HS-27A (cell line): ENCODE measurements at regions not wholly inside any gene's neighbourhood (a gene's known extent, or its start where the extent isn't known, plus 50 kb on each side); places are given as distances from the start of the nearest gene placed in this dataset.

Experiments
- DNase-seq: peaks from one replicate; pipeline ENCODE4 v3.0.0-alpha.2; 2012; ENCODE audit warnings: low read depth, missing footprints

DNA sequence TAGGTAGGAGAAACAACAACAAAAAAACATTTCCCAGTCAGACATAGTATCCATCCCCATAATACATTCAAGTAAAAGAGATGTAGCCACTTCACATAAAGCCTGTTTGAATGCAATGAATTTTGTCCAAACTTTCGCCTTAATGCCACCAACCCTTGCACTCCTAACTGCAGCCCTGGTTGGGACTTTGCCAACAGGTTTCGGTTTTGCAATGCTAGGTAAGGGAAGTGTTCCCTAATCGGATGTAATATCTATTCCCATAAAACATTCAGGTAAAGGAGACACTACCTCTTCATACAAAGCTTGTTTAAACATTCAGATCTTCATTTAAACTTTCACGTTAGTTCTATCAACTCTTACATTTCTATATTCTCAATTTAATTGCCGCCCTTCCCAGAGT lies 336.1 kb downstream of the DRD1 start:
- DNase-seq = no peak

DNA sequence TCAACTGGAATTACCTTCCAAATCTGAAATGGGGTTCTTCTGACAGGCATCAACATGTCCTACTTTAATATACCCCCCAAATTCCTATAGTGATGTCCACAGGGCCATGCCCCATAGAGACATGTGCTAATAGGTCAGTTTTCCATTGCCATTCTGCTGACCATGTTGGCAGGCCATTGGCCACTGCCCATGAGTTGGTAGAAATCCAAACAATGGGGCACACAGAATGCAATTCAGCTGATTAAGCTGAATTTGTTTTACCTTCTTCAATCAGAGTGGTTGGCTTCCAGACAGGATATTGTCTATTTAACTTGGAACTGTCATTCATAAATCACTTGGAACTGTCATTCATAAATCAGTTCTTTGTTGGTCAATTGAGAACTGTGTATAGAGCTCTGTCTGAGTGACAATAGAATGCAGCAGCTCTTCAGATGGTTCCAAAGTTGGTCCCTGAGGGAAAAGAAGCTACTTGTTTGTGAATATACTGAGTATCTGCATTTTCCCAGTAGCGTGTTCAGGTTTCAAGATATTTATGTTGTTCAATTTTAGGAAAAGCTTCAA lies 336.9 kb downstream of the DRD1 start:
- no peak for DNase-seq

DNA sequence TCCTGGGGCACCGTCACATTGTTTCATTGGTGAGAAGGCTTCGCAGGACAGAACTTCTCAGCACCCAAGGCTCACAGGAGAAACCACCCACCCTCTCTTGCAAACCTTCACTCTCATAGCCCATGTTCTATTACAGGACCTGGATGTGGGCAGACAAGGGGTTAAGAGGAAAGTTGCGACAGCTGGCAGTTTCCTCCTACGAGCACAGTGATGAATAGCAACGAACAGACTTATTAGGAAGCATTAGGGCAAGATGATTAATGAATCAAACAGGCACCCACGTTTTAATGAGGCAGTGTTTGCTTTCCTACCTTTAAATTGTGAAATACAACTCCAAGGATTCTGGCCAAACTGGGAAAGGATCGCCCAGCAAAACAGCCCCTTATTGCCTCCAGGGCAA lies 339.3 kb downstream of the DRD1 start:
- DNase-seq = no peak

DNA sequence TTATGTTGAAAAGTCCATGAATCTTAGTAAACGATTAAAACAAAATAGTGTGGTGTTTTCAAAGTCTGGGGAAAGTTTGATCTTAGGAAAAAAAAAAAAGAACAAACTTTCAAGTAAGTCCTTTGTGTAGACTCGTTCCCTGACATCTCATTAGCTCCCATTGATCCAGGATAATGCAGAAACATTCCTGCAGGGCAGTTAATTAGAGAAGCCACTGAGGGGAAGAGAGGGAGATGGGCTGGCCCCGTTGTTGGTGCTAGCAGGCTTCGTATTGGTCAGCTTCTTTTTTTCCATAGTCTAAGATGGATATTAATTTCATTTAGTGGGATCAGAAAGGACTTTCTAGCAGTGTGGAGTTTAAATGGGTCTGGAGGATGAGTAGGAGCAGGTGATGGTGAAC lies 340.2 kb downstream of the DRD1 start:
- DNase-seq = no peak

DNA sequence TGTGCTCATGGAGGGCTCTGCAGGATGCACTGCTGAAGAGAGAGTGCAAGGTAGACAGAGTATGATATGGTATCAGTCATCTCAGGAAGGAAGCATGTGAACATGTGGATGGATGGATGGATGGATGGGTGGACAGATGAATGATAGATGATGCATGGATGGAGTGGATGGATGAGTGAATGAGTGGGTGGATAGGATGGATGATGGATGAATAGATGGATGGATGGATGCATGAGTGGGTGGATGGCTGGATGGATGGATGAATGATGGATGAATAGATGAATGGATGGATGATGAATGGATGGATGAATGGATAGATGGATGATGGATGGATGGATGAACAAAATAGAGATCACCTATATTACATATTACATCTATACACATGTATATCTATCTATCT lies 341.3 kb downstream of the DRD1 start:
- no peak for DNase-seq

DNA sequence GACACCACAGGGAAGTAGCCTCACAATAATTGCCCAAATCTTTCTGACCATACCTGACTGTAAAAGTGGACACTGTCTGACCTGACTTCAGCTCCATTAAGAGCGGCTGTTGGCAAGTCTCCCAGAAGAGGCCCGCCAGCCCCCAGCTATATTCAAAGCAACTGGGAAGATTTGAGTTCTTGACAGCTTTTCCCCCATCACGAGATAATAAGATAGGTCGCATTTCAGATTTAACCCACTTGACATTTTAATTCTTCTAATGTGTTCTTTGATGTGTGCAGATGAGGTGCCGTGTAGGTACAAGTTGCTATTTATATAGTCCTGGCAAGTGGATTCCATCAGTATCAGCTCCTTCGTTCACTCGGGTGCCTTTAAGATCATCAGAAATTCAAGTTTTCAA lies 345.7 kb downstream of the DRD1 start:
- no peak for DNase-seq

DNA sequence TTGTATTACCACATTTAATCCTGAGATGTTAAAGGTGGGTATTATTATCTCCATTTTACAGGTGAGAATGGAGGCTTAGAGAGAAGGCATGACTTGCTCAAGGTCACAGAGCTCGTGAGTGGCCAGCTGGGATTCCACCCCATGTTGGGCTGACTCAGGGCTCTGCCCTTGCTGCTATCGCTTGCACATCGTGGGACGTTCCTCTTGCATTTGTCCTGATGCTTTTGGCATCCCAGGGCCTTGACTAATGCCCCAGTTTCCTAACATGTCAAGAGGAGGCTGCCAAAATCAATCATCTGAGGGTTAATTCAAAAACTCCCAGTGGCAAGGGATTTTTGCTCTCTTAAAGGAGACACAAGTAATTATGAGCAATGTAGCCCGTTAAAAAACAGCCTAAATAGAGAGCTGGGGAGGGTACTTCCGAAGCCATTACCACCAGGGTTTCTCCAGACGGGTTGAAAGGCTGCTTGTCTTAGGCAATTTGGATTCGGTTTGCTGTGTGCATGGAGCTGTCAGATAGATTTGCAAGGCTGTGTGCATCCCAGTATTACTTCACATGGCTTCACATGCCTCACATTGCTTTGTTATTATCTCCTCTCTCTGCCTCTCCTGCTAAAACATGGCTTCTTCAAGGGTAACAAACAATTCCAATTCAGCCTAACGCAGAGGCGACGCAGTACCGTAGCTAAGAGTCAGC lies 347.4 kb downstream of the DRD1 start:
- DNase-seq = no peak

DNA sequence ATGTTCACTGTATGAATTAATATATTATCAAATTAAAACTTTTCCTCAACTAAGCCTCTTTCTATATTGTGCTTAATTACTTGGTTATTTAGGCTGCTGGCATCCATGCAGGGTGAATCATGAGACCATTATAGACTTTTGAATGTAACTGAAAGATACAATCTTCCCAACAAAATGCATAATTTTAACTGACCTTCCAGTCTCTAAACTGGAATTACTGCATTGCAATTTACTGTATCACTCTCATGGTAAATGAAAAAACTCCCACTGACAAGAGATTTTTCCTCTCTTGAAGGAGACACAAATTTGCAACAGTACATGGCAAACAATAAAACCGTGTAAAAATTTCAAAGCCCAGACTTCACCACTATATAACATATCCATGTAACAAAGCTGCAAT lies 349.5 kb downstream of the DRD1 start:
- no peak for DNase-seq

DNA sequence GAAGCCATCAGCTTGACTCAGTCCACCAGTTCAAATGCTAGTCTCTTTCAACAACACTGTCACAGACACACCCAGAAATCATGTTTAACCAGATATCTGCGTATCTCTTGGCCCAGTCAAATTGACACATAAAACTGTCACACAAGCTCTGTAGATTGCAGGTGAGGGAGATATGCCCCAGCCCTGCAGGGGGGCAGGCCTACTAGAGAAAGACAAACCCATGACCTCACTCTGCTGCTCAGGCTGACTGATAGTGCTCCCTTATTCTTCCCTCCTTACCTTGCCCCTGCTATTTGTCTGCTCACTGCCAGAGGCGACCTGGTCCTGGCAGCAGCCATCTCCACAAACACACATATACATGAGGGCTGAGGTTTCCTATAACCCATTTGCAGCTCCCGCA lies 351.3 kb downstream of the DRD1 start:
- no peak for DNase-seq

DNA sequence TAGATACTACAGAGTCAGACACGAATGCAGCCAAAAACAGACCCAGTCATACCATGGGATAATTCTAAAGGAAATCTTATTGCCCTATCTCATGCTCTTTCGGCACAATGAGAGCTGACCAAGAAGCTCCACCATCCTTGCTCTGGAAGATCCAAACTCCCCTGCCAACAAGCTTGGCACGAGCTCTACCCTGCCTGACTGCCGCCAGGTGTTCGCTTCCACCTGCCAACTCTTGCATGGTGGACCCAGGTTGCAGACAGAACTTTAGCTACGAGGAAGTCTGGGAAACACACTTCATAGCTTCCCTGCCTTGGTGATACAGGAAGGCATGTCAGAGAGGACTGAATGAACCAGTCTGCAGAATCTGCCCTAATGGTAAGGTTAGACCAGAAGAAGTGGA lies 355.0 kb downstream of the DRD1 start:
- no peak for DNase-seq

DNA sequence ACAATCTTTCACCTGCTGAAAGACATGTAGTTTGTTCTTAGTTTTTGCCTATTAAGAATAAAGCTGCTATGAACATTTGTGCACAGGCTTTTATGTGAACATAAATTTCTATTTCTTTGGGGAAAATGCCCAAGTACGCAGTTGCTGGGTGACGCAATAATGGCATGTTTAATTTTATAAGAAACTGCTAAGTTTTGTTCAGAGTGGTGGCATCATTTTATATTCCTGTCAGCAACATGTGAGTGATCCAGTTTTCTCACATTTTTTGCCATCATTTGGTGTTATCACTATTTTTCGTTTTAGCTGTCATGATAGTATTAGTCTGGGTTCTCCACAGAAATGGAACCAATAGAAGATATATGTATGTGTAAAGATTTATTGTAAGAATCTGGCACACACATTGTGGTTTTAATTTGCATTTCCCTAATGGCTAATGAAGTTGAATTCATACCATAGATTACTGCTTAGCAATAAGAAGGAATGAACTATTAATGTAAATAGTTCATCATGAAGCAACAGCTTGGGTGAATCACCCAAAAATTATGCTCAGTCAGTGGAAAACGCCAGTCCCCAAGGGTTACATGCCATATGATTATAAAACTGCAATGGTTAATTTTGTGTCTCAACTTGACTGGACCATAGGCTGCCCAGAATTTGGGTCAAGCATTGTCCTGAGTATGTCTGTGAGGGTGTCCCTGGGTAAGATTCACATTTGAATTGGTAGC lies 358.6 kb downstream of the MSX2 start:
- no peak for DNase-seq

DNA sequence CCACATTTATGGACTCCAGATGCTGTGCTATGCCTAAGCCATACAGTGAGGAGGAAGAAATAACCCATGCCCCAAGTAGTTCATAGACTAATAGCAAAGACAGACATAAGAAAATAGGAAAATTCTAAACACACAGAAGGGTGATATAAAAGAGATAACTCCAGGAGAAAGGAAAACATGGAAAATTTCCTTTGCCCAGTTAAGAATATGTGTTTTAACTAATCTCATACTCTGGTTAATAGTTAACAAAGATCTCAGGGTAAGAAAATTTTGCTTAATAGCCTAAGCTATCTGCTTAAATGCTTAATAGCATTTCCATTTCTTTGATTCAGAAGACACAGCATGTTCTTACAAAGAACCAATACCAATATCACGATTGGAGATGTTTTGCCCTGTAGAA lies 358.0 kb downstream of the MSX2 start:
- DNase-seq = no peak

DNA sequence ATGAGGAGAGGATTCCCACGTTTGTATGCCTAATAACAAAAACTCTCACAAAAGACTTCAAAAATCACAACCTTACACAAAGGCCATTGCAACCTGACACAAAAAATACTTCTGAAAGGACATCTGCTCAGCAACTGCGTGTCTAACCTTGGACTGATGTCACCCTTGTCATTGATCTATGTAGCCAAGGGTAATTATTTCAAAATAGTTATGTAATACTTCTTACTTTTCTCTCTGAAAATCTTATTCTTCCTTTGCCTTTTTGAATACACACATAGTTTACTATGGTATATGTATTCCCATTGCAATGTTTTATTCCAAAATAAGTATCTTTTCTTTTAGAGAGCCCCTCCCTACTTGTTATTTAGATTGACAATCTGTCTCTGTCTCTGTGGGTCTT lies 355.3 kb downstream of the MSX2 start:
- DNase-seq = no peak

DNA sequence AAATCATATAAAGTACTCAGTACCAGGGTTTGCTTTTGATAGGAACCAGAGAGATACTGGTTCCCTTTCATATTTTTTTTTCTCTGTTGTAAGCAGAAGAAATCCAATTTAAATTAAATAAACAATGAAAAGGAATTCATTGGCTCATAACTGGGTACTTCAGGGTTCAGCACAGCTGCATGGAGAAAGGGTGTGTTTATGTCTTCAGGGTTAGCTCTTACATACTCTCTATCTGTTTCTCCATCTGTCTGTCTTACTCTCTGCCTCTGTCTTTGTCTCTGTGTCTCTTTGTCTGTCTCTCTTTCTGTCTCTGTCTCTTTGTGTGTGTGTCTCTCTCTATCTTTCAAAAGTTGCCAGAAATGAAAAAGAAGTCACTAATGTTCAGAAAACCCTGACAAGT lies 345.9 kb downstream of the MSX2 start:
- DNase-seq = no peak

DNA sequence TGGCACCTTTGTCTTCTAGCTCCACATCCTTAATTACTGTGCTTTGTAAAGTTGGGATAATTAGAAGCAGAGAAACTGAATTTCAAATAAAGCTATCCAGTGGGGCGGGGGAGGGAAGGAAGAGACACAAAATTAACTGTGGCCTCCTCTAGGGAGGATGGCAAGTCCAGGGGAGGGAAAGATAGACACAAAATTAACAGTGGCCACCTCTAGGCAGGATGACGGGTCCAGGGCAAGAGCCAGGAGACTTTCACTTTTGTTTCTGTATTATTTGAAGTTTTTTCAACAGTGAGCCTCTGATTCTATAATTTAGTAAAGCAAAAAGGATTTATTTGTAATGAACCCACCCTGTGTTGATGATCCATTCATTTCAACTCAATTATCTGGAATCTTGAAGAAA lies 335.9 kb downstream of the MSX2 start:
- no peak for DNase-seq

DNA sequence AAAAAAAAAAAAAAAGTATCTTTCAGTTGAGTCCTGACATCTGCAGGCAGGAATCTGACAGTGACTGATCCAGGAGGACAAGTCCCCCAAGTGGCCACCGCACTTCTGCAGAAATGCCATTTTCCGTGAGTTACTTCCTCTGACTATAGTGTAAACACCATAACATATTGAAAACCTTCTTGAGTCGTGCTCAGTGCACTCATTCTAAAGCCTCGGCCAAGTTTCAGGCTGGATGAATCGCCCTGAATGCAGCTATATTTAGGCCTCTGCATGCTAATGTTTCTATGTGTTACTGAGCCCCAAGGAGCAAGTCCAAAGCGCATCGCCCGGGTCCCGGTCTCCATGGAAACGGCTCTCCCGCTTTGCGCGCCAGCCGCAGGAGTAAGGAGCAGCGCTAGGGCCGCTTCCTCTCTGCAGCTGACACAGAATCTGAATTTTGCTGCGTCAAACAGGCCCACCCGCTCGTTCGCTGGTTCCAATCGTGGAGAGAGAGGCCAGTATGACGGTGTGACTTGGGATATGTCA lies 335.4 kb downstream of the MSX2 start:
- DNase-seq = no peak

DNA sequence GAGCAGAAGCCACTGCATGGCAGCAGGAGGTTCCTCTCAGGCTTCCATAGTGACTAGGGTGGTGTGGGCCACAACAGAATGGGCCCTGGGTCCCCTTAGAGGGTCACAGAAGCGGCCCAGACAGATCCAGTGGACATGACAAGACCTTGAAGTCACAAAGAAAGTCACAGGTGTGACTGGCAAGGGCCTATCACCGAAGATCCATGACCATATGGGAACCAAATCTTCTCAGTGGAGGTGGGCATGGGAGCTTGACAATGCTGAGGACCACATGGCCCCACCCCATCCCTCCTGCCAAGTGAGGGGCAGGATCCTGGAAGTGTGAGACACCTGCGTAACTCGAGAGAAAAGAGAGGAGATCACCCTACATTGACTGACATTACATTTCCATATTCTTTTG lies 332.4 kb downstream of the MSX2 start:
- DNase-seq = no peak

DNA sequence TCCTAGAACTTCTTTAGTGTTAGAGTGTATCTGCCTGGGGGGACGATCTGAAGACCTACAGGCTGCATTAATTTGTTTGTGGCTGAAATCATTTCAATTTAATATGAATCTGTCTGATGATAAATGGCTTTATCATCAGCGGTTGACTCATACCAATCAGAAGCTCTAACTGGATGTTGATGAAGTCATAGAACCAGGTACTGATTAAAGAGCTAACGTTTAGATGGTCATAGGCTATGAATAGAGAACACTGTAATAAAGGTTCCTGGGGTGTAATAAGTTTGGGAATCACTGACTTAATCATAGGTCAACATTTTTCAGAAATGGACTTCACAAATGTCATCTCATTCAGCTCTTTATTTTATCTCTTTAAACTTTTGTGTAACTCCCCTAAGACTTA lies 329.9 kb downstream of the MSX2 start:
- DNase-seq = no peak

DNA sequence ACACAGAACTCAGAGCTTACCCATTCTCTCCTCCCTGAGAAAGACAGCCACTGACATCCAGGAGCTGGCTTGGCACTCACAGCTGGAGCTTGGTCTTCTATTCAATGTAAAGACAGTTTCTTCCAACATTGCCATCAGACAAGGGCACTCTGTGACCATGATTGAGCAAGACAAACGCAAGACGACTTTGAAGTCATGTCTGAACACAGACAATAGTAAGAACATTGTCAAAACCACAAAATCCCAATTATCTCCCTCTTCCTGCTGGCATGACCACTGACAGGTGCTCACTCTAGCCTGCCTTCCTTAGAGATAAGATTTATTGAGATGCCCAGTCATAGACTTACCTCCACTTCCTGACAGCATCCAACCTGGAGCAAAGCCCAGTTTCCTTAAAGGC lies 328.0 kb downstream of the MSX2 start:
- no peak for DNase-seq

DNA sequence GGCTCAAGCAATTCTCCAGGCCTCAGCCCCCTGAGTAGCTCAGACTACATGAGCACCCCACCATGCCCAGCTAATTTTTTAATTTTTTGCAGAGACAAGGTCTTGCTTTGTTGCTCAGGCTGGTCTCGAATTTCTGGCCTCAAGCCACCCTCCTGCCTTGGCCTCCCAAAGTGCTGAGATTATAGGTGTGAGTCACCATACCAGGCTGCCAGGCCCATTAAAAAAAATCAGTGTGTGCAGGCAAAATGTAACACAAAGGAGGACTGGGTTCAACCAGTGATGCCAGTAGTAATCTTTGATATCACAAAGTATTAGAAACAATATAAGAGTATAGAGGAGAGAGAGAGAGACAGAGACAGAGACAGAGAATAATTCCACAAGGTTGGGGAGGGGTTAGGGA lies 322.7 kb downstream of the MSX2 start:
- DNase-seq = no peak

DNA sequence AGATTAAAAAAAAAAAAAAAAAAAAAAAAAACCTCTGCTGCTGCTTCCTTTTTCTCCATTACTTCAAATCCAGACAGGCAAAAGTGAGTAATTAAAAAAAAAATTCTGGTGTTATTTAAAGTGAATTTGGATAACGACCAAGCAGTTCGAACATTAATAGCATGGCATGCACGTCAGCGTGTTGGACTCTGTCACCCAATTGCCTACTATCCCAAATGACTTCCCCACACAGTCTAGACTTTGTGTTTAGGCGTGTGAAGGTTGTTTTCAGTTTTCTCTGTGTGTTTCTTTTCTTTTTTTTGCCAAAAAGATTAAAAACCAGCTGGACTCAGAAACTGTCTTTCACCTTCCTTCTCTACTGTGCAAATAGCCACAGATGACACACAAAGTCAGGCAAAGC lies 321.4 kb downstream of the MSX2 start:
- no peak for DNase-seq

DNA sequence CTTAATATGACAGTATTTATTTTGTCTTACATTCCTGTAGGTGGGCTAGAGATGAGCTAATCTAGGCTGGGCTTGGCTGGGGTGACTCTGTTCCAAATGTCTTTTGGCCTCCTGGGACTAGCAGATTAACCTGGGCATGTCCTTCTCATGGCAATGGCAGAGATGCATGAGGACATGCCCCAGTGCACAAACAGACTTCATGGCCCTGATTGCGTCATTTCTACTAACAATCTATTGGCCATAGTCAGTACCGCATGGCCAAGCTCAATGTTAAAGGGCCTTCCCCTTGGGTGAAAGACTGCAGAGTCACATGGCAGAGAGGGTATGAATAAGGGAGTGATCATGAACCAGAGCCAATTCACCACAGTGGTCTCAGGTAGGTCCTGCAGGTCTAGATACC lies 313.4 kb downstream of the MSX2 start:
- no peak for DNase-seq

DNA sequence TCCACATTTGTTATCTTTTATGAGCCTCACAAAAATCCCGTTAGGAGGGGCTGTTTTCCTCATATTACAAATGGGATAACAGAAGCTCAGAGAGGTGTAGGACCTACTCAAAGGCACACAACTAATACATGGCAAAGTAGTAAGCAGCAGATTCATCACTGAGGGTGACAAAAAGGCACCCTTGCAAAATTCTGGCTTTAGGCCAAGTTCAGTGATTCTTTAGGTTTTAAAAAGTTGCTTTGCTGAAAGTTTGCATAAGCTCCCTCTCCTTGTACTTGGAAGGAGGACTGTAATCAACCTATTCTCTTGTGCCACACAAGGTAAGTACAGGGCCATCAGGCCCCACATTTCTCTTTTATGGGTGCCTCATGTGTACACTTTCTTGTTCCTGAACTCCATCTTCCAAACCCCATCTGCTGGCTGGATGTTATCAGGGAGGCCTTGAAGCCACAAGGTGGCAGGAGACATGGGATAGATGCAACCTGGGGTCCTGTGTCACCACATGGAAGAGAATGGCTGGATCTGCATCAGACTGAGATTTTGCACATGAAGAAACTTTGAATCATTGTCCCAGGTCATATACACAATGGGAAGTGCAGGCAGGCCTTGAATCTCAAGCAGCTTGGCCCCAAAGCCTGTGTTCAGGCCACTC lies 311.6 kb downstream of the MSX2 start:
- DNase-seq = no peak
